Astrocyte of the spinal cord (primary cell): ENCODE measurements at regions not wholly inside any gene's neighbourhood (a gene's known extent, or its start where the extent isn't known, plus 50 kb on each side); places are given as distances from the start of the nearest gene placed in this dataset.

ENCODE experiments used
- DNase-seq: peaks from one replicate; pipeline ENCODE4 v3.0.0; 2011; ENCODE audit warnings: low read depth, low spot score
- H3K4me3 ChIP-seq: 2 replicates; pipeline ENCODE4 v1.5.1; 2011; ENCODE audit warnings: low read depth, mild to moderate bottlenecking, low read length, moderate library complexity
- in situ Hi-C: cut with HindIII; loops from 2 replicates; pipeline ENCODE4 v1.10.0; 2017; ENCODE audit warnings: low sequenced_read_pairs
- TF ChIP-seq, protein P1 (sequence below): IDR thresholded peaks from 2 replicates; pipeline ENCODE4 v1.5.1; 2012; ENCODE audit warnings: low read depth, mild to moderate bottlenecking, low read length, inconsistent platforms

DNA sequence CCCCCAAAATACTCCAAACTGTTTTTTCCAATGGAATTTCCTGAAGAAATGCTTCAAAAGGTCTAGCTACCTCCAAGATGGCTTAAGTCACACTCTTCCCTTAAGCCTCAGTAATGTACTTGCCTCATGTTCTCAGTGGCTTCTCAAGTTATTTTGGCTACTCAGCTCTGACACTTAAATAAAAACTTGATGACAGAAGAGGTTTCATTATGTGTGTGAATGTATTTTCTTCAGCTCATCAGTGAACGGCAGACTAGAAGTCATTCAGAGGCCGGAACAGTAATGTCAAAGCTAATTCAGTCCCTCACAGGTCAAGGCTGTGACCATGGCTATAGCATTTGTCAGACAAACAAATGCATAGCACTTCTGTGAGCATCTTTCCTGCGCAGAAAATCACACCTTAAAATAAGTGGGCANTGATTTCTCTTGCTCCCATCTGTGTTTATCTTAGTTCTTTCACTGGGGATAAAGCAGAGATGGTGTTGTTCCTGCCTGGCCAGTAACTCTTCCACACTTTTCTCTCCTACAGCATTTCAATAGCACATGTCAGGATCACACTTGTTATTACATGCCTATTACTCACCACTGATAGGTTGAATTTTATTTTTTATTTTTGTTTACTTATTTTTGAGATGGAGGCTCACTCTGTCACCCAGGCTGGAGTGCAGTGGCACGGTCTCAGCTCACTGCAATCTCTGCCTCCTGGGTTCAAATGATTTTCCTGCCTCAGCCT, 68.5 kb upstream of the PLCL2 start:
- in situ Hi-C loops = no loop called here
- no peak for DNase-seq
- TF ChIP-seq, protein P1, sequence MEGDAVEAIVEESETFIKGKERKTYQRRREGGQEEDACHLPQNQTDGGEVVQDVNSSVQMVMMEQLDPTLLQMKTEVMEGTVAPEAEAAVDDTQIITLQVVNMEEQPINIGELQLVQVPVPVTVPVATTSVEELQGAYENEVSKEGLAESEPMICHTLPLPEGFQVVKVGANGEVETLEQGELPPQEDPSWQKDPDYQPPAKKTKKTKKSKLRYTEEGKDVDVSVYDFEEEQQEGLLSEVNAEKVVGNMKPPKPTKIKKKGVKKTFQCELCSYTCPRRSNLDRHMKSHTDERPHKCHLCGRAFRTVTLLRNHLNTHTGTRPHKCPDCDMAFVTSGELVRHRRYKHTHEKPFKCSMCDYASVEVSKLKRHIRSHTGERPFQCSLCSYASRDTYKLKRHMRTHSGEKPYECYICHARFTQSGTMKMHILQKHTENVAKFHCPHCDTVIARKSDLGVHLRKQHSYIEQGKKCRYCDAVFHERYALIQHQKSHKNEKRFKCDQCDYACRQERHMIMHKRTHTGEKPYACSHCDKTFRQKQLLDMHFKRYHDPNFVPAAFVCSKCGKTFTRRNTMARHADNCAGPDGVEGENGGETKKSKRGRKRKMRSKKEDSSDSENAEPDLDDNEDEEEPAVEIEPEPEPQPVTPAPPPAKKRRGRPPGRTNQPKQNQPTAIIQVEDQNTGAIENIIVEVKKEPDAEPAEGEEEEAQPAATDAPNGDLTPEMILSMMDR = no peak
- no peak overlapping the region for H3K4me3 ChIP-seq

DNA sequence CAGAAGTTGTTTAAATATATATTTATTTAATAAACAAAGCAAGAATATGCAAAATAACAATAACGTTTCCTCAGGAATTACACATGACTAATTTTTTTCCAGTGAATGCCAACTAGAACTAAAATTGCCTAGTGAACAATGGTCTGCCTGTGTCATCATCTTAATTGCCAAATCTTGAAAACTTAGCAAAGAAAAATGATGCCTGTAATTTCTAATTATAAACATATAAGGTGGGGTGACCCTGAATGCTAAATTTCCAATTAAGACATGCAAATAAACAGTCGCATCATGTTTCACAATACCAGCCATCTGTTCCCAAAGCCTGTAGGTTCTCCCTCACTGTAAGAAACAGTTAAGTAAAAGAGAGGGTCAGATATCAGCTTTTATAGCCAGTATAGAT, 67.6 kb upstream of the PLCL2 start:
- in situ Hi-C loops = no loop called here
- no peak for DNase-seq
- no peak overlapping the region for H3K4me3 ChIP-seq
- TF ChIP-seq, protein P1 = no peak

DNA sequence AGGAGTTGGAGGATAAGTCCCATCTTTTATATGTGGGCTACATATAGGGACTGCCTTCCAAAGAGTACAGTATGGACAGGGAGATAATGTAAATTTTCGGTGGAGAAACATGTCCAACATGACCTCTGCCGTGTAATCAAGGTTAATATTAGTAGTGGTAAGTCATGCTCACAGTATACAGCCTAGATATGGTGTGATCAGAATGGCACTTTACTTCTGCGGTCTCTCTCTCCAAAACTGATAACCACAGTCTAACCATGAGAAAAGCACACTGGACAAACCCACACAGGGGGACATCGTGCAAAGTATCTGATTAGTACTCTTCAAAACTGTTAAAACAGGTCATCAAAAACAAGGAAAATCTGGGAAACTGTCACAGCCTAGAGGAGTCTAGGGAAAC, 66.6 kb upstream of the PLCL2 start:
- H3K4me3 ChIP-seq = no peak overlapping the region
- TF ChIP-seq, protein P1 = no peak
- DNase-seq = no peak
- in situ Hi-C loops = no loop called here

DNA sequence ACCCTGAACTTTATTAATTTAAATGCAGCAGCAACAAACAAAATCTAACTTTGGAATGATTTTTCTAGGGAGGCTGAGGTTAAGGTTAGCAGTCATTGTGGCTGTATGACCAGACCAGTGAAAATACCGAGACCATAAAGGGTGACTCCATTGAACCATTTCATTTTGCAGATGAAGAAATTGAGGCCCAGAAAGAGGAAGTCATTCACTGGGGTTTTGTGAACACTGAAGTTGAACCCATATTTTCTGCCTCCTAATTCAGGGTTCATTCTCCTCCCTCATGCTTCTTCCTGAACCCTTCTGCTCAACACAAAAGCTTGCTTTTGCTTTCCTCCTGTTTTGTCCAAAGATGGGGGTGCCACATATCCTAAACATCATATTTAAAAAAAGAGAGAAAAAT, 65.8 kb upstream of the PLCL2 start:
- no peak for DNase-seq
- in situ Hi-C loops = no loop called here
- no peak overlapping the region for H3K4me3 ChIP-seq

DNA sequence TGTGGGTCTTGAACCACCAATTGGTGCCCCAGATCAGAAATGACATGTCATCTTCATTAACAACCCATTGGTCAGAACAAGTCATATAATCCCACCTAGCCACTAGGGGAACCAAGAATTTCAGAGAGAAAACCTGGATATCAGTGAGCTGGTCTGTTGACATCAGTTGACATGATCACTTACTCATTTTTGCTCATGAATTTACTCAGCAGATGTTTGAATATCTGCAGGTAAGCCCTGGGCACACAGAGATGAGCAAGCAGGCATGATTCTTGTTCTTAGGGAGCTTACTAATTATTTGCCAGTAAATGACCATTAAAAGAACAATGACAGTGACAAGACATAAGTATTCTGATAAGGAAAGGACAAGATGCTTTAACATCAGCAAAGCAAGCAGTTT, 64.3 kb upstream of the PLCL2 start:
- in situ Hi-C loops = no loop called here
- no peak overlapping the region for H3K4me3 ChIP-seq
- no peak for DNase-seq
- TF ChIP-seq, protein P1 = no peak

More for the DNA sequence above, 65.8 kb upstream of the PLCL2 start:
- TF ChIP-seq, protein P1 = no peak

DNA sequence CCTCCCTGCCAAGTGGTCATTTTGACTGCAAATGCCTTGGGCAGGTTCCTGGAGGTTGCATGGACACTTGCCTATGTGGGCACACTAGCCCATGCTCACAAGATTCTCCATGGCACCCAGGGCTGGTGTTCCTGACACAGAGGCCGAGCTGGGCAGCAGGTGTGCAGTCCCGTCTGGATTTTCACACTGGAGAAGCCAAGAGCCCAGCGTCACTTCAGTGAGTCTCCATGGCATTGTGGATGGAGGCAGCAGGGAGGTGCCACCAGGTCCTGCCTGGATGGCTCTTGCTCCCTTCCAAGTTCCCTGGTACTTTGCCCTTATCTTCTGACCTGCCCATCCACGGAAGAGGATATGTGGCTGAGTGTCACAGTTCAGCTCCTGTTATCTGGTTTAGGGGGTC, 63.7 kb upstream of the PLCL2 start:
- H3K4me3 ChIP-seq = no peak overlapping the region
- TF ChIP-seq, protein P1 = no peak
- DNase-seq = no peak
- in situ Hi-C loops = no loop called here
